CD14-positive monocyte (primary cell): ENCODE measurements at regions not wholly inside any gene's neighbourhood (a gene's known extent, or its start where the extent isn't known, plus 50 kb on each side); places are given as distances from the start of the nearest gene placed in this dataset.

Experiments used
- DNase-seq, 3 donors: peaks; one replicate each; pipeline ENCODE4 v3.0.0-alpha.2; 2011 to 2022
- H2AFZ ChIP-seq: 2 replicates; pipeline ENCODE4 v1.6.0; 2012; ENCODE audit warnings: mild to moderate bottlenecking, low read depth, low read length, inconsistent platforms; ENCODE audit not compliant: insufficient read depth, poor library complexity, severe bottlenecking
- H3K27ac ChIP-seq, 2 donors: 1 replicate in 1 of 2; 2 replicates in 1 of 2; pipeline ENCODE4 v1.5.1; 2012 to 2013; ENCODE audit warnings: low read length in 2 of 2, control low read depth in 1 of 2, inconsistent platforms in 1 of 2, low read depth in 1 of 2, mild to moderate bottlenecking in 1 of 2
- H3K27me3 ChIP-seq, 2 donors: one replicate each; pipeline versions ENCODE4 v1.6.0 to v1.6.1; 2011 to 2013; ENCODE audit warnings: low read length in 2 of 2; ENCODE audit not compliant: control insufficient read depth in 2 of 2, insufficient read depth in 2 of 2
- H3K36me3 ChIP-seq, 2 donors: replicated peaks in 1 of 2; 1 replicate in 1 of 2; 2 replicates in 1 of 2; pipeline versions ENCODE4 v1.5.1 to v1.6.1; 2012 to 2013; ENCODE audit warnings: low read length in 2 of 2, control low read depth in 1 of 2, inconsistent platforms in 1 of 2, mild to moderate bottlenecking in 1 of 2; ENCODE audit not compliant: insufficient read depth in 2 of 2, control insufficient read depth in 1 of 2
- H3K4me1 ChIP-seq, 2 donors: 1 replicate in 1 of 2; 2 replicates in 1 of 2; pipeline versions ENCODE4 v1.5.1 to v1.6.1; 2012 to 2013; ENCODE audit warnings: low read length in 2 of 2, control low read depth in 1 of 2, inconsistent platforms in 1 of 2, mild to moderate bottlenecking in 1 of 2, moderate library complexity in 1 of 2; ENCODE audit not compliant: insufficient read depth in 2 of 2, control insufficient read depth in 1 of 2
- H3K4me2 ChIP-seq: replicated peaks from 2 replicates; pipeline ENCODE3; 2012; ENCODE audit warnings: low read length, moderate library complexity, mild to moderate bottlenecking; ENCODE audit not compliant: poor library complexity, severe bottlenecking; ENCODE audit errors: extremely low read depth
- H3K4me3 ChIP-seq, 3 experiments: fragments of 200-600 bp in 1 of 3; sonication (generic) in 1 of 3; replicated peaks in 1 of 3; 1 replicate in 2 of 3; 2 replicates in 1 of 3; pipeline ENCODE4 v1.5.1; 2011 to 2013; ENCODE audit warnings: low read length in 3 of 3, mild to moderate bottlenecking in 3 of 3, control low read depth in 2 of 3, low read depth in 2 of 3, inconsistent platforms in 1 of 3, moderate library complexity in 1 of 3
- H3K79me2 ChIP-seq: 2 replicates; pipeline ENCODE4 v1.6.0; 2012; ENCODE audit warnings: mild to moderate bottlenecking, control low read depth, inconsistent platforms, low read length, moderate library complexity; ENCODE audit not compliant: insufficient read depth
- H3K9ac ChIP-seq: 2 replicates; pipeline ENCODE4 v1.6.0; 2017; ENCODE audit warnings: low read length, mild to moderate bottlenecking; ENCODE audit not compliant: insufficient read depth, poor library complexity, severe bottlenecking
- H3K9me3 ChIP-seq, 2 donors: replicated peaks in 1 of 2; 1 replicate in 1 of 2; 2 replicates in 1 of 2; pipeline versions ENCODE4 v1.5.1 to v1.6.1; 2012 to 2013; ENCODE audit warnings: low read length in 2 of 2, control low read depth in 1 of 2; ENCODE audit not compliant: control insufficient read depth in 1 of 2, insufficient read depth in 1 of 2
- H4K20me1 ChIP-seq: 2 replicates; pipeline ENCODE4 v1.6.0; 2012; ENCODE audit warnings: mild to moderate bottlenecking, low read length, control low read depth, moderate library complexity; ENCODE audit not compliant: insufficient read depth
- H3K27ac Mint-ChIP-seq, 7 donors: one replicate each; pipeline ENCODE4 v1.8.0; 2020; ENCODE audit warnings: mild to moderate bottlenecking in 7 of 7, mixed read lengths in 7 of 7, moderate library complexity in 6 of 7, inconsistent platforms in 2 of 7
- H3K27me3 Mint-ChIP-seq, 3 donors: one replicate each; pipeline ENCODE4 v1.8.0; 2021 to 2022; ENCODE audit warnings: low read depth in 3 of 3, mild to moderate bottlenecking in 3 of 3, mixed read lengths in 3 of 3, moderate library complexity in 3 of 3, inconsistent platforms in 1 of 3
- H3K36me3 Mint-ChIP-seq, 2 donors: one replicate each; pipeline ENCODE4 v1.8.0; 2020; ENCODE audit warnings: mixed read lengths in 2 of 2, inconsistent platforms in 1 of 2, mild to moderate bottlenecking in 1 of 2
- H3K4me1 Mint-ChIP-seq: one replicate; pipeline ENCODE4 v1.8.0; 2020; ENCODE audit warnings: mild to moderate bottlenecking, mixed read lengths
- H3K4me3 Mint-ChIP-seq, 2 donors: one replicate each; pipeline ENCODE4 v1.8.0; 2020; ENCODE audit warnings: mild to moderate bottlenecking in 2 of 2, mixed read lengths in 2 of 2, moderate library complexity in 1 of 2
- H3K9me3 Mint-ChIP-seq, 7 donors: one replicate each; pipeline ENCODE4 v1.8.0; 2020 to 2022; ENCODE audit warnings: mixed read lengths in 7 of 7, mild to moderate bottlenecking in 6 of 7, moderate library complexity in 6 of 7, inconsistent platforms in 2 of 7
- WGBS: methylation state at CpG from one replicate; pipeline ENCODE4 v1.1.5; 2013; ENCODE audit warnings: missing lambda C conversion rate; ENCODE audit not compliant: insufficient coverage; 5-methylcytosine and 5-hydroxymethylcytosine counted together
- intact Hi-C, 2 donors: fragments of 100-400 bp; cut with micrococcal nuclease; formaldehyde crosslinking; loops; one replicate each; pipeline versions ENCODE4 v1.15.0 to v1.15.1; 2023
- TF ChIP-seq, protein P1 (sequence below): fragments of 200-600 bp; IDR thresholded peaks from one replicate; pipeline ENCODE4 v1.8.0; 2022; ENCODE audit warnings: antibody characterized with exemption, mild to moderate bottlenecking

DNA sequence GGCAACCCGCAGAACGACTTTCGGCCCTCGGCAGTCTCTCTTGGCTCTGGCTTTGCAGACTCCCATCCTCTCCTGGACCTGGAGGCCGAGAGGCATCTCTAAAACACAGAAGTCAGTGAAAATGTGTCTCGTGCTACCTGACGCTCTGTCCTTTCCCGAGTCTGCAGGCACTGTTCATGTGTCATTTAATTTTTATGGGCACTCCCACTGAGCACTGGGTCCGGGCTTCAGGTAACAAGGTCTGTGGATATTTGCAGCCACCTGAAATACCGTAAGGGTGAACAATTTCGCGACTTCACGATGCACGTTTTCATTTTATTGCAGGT lies 96.8 kb downstream of the GLRX3 start:
- H4K20me1 ChIP-seq = no peaks in the 10 kb centered on the region
- no peak overlapping the region for H3K27ac ChIP-seq
- Mint-ChIP-seq H3K36me3 (no peaks in the 10 kb centered on the region), H3K4me3 (no peak overlapping the region), H3K27ac (no peak overlapping the region), H3K9me3 (peaks cover 1 to 15% (median 6%) of the 10 kb centered on the region in 7 donors), H3K4me1 (no peaks in the 10 kb centered on the region), H3K27me3 (peaks cover 11 to 38% (median 18%) of the 10 kb centered on the region in 3 donors)
- TF ChIP-seq, protein P1, sequence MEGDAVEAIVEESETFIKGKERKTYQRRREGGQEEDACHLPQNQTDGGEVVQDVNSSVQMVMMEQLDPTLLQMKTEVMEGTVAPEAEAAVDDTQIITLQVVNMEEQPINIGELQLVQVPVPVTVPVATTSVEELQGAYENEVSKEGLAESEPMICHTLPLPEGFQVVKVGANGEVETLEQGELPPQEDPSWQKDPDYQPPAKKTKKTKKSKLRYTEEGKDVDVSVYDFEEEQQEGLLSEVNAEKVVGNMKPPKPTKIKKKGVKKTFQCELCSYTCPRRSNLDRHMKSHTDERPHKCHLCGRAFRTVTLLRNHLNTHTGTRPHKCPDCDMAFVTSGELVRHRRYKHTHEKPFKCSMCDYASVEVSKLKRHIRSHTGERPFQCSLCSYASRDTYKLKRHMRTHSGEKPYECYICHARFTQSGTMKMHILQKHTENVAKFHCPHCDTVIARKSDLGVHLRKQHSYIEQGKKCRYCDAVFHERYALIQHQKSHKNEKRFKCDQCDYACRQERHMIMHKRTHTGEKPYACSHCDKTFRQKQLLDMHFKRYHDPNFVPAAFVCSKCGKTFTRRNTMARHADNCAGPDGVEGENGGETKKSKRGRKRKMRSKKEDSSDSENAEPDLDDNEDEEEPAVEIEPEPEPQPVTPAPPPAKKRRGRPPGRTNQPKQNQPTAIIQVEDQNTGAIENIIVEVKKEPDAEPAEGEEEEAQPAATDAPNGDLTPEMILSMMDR = no peak
- H3K27me3 ChIP-seq = peaks cover 2 to 4% of the 10 kb centered on the region in 2 donors
- no peak overlapping the region for H3K4me3 ChIP-seq
- no peaks in the 10 kb centered on the region for H3K4me1 ChIP-seq
- no peaks in the 10 kb centered on the region for H3K36me3 ChIP-seq
- intact Hi-C loops = no loop called here
- WGBS = 92% methylated on average over 14 of the region's 14 CpGs
- H3K4me2 ChIP-seq = no peak overlapping the region
- H3K9me3 ChIP-seq = peaks cover 4 to 11% of the 10 kb centered on the region in 2 donors
- no peak for DNase-seq
- no peak overlapping the region for H3K9ac ChIP-seq
- H2AFZ ChIP-seq = no peak overlapping the region
- H3K79me2 ChIP-seq = no peaks in the 10 kb centered on the region

- no peaks in the 10 kb centered on the region for H3K36me3 ChIP-seq
- H3K4me1 ChIP-seq = no peaks in the 10 kb centered on the region
- H3K79me2 ChIP-seq = no peaks in the 10 kb centered on the region
- peaks cover 11 to 41% (median 18%) of the 10 kb centered on the region in 3 donors for H3K27me3 Mint-ChIP-seq
- H3K27me3 ChIP-seq = peaks cover 2 to 4% of the 10 kb centered on the region in 2 donors
- H3K4me1 Mint-ChIP-seq = no peaks in the 10 kb centered on the region
- H3K9me3 Mint-ChIP-seq = peaks cover 1 to 11% (median 5%) of the 10 kb centered on the region in 7 donors
- no peak overlapping the region for H3K4me3 Mint-ChIP-seq
- TF ChIP-seq, protein P1 = no peak
- H3K4me2 ChIP-seq = no peak overlapping the region
- 96% methylated on average over 8 of the region's 8 CpGs for WGBS
- intact Hi-C loops = no loop called here
- H4K20me1 ChIP-seq = no peaks in the 10 kb centered on the region
- peaks cover 0 to 10% of the 10 kb centered on the region in 2 donors for H3K9me3 ChIP-seq
- H3K4me3 ChIP-seq = no peak overlapping the region
- H2AFZ ChIP-seq = no peak overlapping the region
- no peak for DNase-seq
- no peak overlapping the region for H3K9ac ChIP-seq
- H3K27ac Mint-ChIP-seq = no peak overlapping the region
- H3K27ac ChIP-seq = no peak overlapping the region
- no peaks in the 10 kb centered on the region for H3K36me3 Mint-ChIP-seq
Observed at GRCh38 chr10:130233426-130233825, 97.2 kb downstream of the GLRX3 start.
